GM12892 (cell line): ENCODE measurements at regions not wholly inside any gene's neighbourhood (a gene's known extent, or its start where the extent isn't known, plus 50 kb on each side); places are given as distances from the start of the nearest gene placed in this dataset.

Experiments
- POLR2A ChIP-seq: IDR thresholded peaks from 2 replicates; pipeline ENCODE4 v1.6.1; 2011; ENCODE audit warnings: low read depth, low read length, control low read depth
- TAF1 ChIP-seq: IDR thresholded peaks from 2 replicates; pipeline ENCODE4 v1.6.1; 2011; ENCODE audit warnings: low read depth, mild to moderate bottlenecking, control low read depth, low read length, borderline replicate concordance

DNA sequence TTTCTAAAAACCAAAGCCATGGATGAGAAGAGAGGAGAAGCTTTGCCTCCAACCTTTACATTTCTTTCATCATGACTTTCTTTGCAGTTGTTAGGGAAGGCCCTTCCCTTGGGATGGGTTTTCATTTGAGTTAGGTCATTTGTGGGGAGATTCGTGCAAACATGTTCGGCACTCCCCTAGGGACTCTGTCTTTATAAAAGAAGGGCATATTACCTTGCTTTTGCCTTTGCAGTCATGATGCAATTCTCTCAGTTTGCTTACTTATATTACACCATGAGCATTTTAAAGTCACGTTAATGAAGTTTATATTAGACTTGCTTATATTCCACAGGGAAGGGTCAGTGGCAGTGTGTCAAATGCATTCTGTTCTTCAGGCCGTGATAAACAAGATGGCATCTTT lies 289.3 kb upstream of the WWC1 start:
- TF ChIP-seq POLR2A = no peak
- TF ChIP-seq TAF1 = no peak
